GM12878 (cell line): ENCODE measurements at regions not wholly inside any gene's neighbourhood (a gene's known extent, or its start where the extent isn't known, plus 50 kb on each side); places are given as distances from the start of the nearest gene placed in this dataset.

Experiments used
- ATAC-seq: fragments of 200-7000 bp; cut with Tn5 transposase; 3 replicates; pipeline ENCODE4 v1.9.1; 2020; ENCODE audit warnings: mild to moderate bottlenecking, moderate library complexity
- BruUV-seq: library from RNA; stranded (reverse); fragments of 400-500 nt; replicated peaks from 2 replicates; lab custom pipeline; 2021; lab: Mats Ljungman, UMichigan
- CTCF ChIA-PET: fragments of 300-600 bp; sonication (Branson Sonifier 250); formaldehyde crosslinking; extraction: SDS; loops from one replicate; lab custom pipeline; 2021; ENCODE audit warnings: inconsistent platforms; lab: Yijun Ruan, JAX
- POLR2A ChIA-PET: fragments of 350-600 bp; formaldehyde crosslinking; extraction: SDS; loops from one replicate; lab custom pipeline; 2021; ENCODE audit warnings: inconsistent platforms; lab: Charles Lee
- RAD21 ChIA-PET: fragments of 300-600 bp; sonication (Branson Sonifier 250); formaldehyde crosslinking; loops from one replicate; lab custom pipeline; 2023; ENCODE audit warnings: antibody characterized with exemption; ENCODE audit not compliant: unreplicated experiment; lab: Charles Lee
- SMC1A ChIA-PET: fragments of 300-600 bp; sonication (Branson Sonifier 250); formaldehyde crosslinking; loops from one replicate; lab custom pipeline; 2023; ENCODE audit not compliant: unreplicated experiment, uncharacterized antibody; lab: Charles Lee
- DNase-seq: peaks from one replicate; pipeline ENCODE4 v3.0.0-alpha.2; 2011; ENCODE audit warnings: low read depth, low spot score
- FAIRE-seq: peaks from 3 replicates; lab custom pipeline; 2011; peaks lifted over from hg19 to GRCh38; lab: Jason Lieb, UNC
- H2AFZ ChIP-seq: 2 replicates; pipeline ENCODE4 v1.6.0; 2011; ENCODE audit warnings: low read depth, low read length, control low read depth; ENCODE audit not compliant: control insufficient read depth
- H3K27ac ChIP-seq: 2 replicates; pipeline ENCODE4 v1.5.1; 2011; ENCODE audit warnings: control low read depth; ENCODE audit not compliant: control insufficient read depth, insufficient read depth
- H3K27me3 ChIP-seq, 2 experiments: replicated peaks in 1 of 2; 2 replicates each; pipeline versions ENCODE4 v1.6.0 to v1.6.1; 2011; ENCODE audit warnings: low read length in 1 of 2; ENCODE audit not compliant: control insufficient read depth in 2 of 2, insufficient read depth in 2 of 2
- H3K36me3 ChIP-seq, 2 experiments: 2 replicates each; pipeline ENCODE4 v1.5.1; 2011; ENCODE audit warnings: low read length in 1 of 2; ENCODE audit not compliant: control insufficient read depth in 2 of 2, insufficient read depth in 2 of 2
- H3K4me1 ChIP-seq: 2 replicates; pipeline ENCODE4 v1.6.1; 2011; ENCODE audit warnings: mild to moderate bottlenecking, low read length, moderate library complexity, mixed read lengths; ENCODE audit not compliant: control insufficient read depth, insufficient read depth
- H3K4me2 ChIP-seq: 2 replicates; pipeline ENCODE4 v1.6.0; 2011; ENCODE audit warnings: control low read depth; ENCODE audit not compliant: control insufficient read depth, insufficient read depth
- H3K4me3 ChIP-seq: fragments of 200-600 bp; sonication (generic); 2 replicates; pipeline ENCODE4 v1.5.1; 2016
- H3K79me2 ChIP-seq: 2 replicates; pipeline ENCODE4 v1.6.0; 2011; ENCODE audit warnings: low read length; ENCODE audit not compliant: control insufficient read depth, insufficient read depth
- H3K9ac ChIP-seq: 2 replicates; pipeline ENCODE4 v1.8.0; 2011; ENCODE audit warnings: low read length, control low read depth, mixed read lengths; ENCODE audit not compliant: control insufficient read depth, insufficient read depth
- H3K9me3 ChIP-seq: replicated peaks from 3 replicates; pipeline ENCODE4 v1.5.1; 2011; ENCODE audit warnings: mild to moderate bottlenecking, low read length; ENCODE audit not compliant: control insufficient read depth, insufficient read depth
- H4K20me1 ChIP-seq: 2 replicates; pipeline ENCODE4 v1.6.0; 2011; ENCODE audit not compliant: control insufficient read depth, insufficient read depth
- BCL11A ChIP-seq: IDR thresholded peaks from 2 replicates; pipeline ENCODE4 v1.6.1; 2011; ENCODE audit warnings: low read depth, low read length
- CEBPB ChIP-seq, 2 experiments: fragments of 150-350 bp in 1 of 2; IDR thresholded peaks; 2 replicates each; pipeline ENCODE4 v1.6.1; 2012 to 2014; ENCODE audit warnings: low read depth in 2 of 2, low read length in 2 of 2, borderline replicate concordance in 1 of 2, inconsistent platforms in 1 of 2
- CREB1 ChIP-seq: IDR thresholded peaks from 2 replicates; pipeline ENCODE4 v1.6.1; 2012; ENCODE audit warnings: low read depth, mild to moderate bottlenecking, inconsistent platforms
- EP300 ChIP-seq, 2 experiments: fragments of 150-350 bp in 1 of 2; IDR thresholded peaks; 2 replicates each; pipeline ENCODE4 v1.6.1; 2011 to 2012; ENCODE audit warnings: low read depth in 2 of 2, low read length in 2 of 2, borderline replicate concordance in 1 of 2, improper control_type of control experiment in 1 of 2, inconsistent platforms in 1 of 2; ENCODE audit not compliant: control insufficient read depth in 1 of 2
- HDAC6 ChIP-seq: fragments of 200-600 bp; sonication (generic); IDR thresholded peaks from one replicate; pipeline ENCODE4 v1.8.0; 2017; ENCODE audit warnings: antibody characterized with exemption; ENCODE audit not compliant: unreplicated experiment
- KDM1A ChIP-seq: fragments of 200-600 bp; sonication (generic); IDR thresholded peaks from 2 replicates; pipeline ENCODE4 v1.6.1; 2016; ENCODE audit warnings: borderline replicate concordance
- NFYB ChIP-seq: IDR thresholded peaks from 2 replicates; pipeline ENCODE4 v1.6.1; 2011; ENCODE audit warnings: low read depth, mild to moderate bottlenecking, low read length, improper control_type of control experiment, moderate library complexity; ENCODE audit not compliant: insufficient read depth
- PAX8 ChIP-seq: fragments of 450-650 bp; IDR thresholded peaks from 2 replicates; pipeline ENCODE4 v1.6.1; 2017; ENCODE audit warnings: mild to moderate bottlenecking, moderate library complexity
- TCF3 ChIP-seq: IDR thresholded peaks from 2 replicates; pipeline ENCODE4 v1.6.1; 2012; ENCODE audit warnings: low read depth, mild to moderate bottlenecking, low read length, borderline replicate concordance; ENCODE audit not compliant: insufficient read depth
- WGBS: methylation state at CpG from one replicate; pipeline ENCODE4 v1.1.6; 2016; ENCODE audit warnings: low lambda C conversion rate; ENCODE audit not compliant: insufficient replicate concordance, insufficient coverage; ENCODE audit errors: missing lambda C conversion rate; 5-methylcytosine and 5-hydroxymethylcytosine counted together
- in situ Hi-C: fragments of 300-500 bp; cut with MboI; formaldehyde crosslinking; loops from 9 replicates; pipeline ENCODE4 v1.14.3; 2018; ENCODE audit warnings: mixed read lengths
- intact Hi-C: fragments of 100-400 bp; cut with micrococcal nuclease; formaldehyde crosslinking; loops from one replicate; pipeline ENCODE4 v1.14.2; 2022; ENCODE audit not compliant: unreplicated experiment
- TF ChIP-seq, protein P1 (sequence below): fragments of 450-650 bp; IDR thresholded peaks from 2 replicates; pipeline ENCODE4 v1.6.1; 2016; ENCODE audit warnings: mild to moderate bottlenecking, moderate library complexity, borderline replicate concordance
- TF ChIP-seq, protein P2 (sequence below): fragments of 450-650 bp; IDR thresholded peaks from 2 replicates; pipeline ENCODE4 v1.6.1; 2017; ENCODE audit warnings: mild to moderate bottlenecking
- TF ChIP-seq, protein P3 (sequence below): IDR thresholded peaks from 2 replicates; pipeline ENCODE4 v1.6.1; 2011; ENCODE audit warnings: mild to moderate bottlenecking, low read depth, low read length, moderate library complexity; ENCODE audit not compliant: insufficient replicate concordance
- TF ChIP-seq, protein P4 (sequence below): fragments of 450-650 bp; IDR thresholded peaks from 2 replicates; pipeline ENCODE4 v1.6.1; 2017; ENCODE audit warnings: low read depth, mild to moderate bottlenecking, moderate library complexity

DNA sequence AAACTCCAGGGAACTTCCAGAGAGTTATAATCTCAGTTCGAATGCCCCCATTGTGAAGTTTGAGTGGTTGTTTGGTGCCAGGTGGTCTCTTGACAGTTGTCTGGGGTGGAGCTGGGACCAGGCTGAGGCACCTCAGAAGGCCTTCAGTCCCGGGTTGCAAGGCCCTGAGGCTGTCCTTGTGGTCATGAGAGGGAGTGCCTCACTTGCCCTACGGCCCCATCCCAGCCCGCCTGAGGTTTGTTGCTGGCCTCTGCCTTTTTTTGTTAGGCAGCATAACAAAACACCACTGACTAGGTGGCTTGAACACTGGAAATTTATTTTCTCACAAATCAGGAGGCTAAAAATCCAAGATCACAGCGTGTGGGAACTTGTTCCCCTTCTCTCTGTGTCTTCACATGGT is 73.0 kb upstream of the PAPPA start (continued):
- TF ChIP-seq, protein P1, sequence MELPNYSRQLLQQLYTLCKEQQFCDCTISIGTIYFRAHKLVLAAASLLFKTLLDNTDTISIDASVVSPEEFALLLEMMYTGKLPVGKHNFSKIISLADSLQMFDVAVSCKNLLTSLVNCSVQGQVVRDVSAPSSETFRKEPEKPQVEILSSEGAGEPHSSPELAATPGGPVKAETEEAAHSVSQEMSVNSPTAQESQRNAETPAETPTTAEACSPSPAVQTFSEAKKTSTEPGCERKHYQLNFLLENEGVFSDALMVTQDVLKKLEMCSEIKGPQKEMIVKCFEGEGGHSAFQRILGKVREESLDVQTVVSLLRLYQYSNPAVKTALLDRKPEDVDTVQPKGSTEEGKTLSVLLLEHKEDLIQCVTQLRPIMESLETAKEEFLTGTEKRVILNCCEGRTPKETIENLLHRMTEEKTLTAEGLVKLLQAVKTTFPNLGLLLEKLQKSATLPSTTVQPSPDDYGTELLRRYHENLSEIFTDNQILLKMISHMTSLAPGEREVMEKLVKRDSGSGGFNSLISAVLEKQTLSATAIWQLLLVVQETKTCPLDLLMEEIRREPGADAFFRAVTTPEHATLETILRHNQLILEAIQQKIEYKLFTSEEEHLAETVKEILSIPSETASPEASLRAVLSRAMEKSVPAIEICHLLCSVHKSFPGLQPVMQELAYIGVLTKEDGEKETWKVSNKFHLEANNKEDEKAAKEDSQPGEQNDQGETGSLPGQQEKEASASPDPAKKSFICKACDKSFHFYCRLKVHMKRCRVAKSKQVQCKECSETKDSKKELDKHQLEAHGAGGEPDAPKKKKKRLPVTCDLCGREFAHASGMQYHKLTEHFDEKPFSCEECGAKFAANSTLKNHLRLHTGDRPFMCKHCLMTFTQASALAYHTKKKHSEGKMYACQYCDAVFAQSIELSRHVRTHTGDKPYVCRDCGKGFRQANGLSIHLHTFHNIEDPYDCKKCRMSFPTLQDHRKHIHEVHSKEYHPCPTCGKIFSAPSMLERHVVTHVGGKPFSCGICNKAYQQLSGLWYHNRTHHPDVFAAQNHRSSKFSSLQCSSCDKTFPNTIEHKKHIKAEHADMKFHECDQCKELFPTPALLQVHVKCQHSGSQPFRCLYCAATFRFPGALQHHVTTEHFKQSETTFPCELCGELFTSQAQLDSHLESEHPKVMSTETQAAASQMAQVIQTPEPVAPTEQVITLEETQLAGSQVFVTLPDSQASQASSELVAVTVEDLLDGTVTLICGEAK, result no peak
- TF ChIP-seq PAX8, result no peak
- TF ChIP-seq EP300 (IDR thresholded peaks at IDR 0.05; ENCODE audit: borderline replicate concordance in 1 of 2, control insufficient read depth in 1 of 2, low read depth in 2 of 2, low read length in 2 of 2), result no peak
- no peak for TF ChIP-seq TCF3
- TF ChIP-seq, protein P2, sequence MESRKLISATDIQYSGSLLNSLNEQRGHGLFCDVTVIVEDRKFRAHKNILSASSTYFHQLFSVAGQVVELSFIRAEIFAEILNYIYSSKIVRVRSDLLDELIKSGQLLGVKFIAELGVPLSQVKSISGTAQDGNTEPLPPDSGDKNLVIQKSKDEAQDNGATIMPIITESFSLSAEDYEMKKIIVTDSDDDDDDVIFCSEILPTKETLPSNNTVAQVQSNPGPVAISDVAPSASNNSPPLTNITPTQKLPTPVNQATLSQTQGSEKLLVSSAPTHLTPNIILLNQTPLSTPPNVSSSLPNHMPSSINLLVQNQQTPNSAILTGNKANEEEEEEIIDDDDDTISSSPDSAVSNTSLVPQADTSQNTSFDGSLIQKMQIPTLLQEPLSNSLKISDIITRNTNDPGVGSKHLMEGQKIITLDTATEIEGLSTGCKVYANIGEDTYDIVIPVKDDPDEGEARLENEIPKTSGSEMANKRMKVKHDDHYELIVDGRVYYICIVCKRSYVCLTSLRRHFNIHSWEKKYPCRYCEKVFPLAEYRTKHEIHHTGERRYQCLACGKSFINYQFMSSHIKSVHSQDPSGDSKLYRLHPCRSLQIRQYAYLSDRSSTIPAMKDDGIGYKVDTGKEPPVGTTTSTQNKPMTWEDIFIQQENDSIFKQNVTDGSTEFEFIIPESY, result no peak

DNA sequence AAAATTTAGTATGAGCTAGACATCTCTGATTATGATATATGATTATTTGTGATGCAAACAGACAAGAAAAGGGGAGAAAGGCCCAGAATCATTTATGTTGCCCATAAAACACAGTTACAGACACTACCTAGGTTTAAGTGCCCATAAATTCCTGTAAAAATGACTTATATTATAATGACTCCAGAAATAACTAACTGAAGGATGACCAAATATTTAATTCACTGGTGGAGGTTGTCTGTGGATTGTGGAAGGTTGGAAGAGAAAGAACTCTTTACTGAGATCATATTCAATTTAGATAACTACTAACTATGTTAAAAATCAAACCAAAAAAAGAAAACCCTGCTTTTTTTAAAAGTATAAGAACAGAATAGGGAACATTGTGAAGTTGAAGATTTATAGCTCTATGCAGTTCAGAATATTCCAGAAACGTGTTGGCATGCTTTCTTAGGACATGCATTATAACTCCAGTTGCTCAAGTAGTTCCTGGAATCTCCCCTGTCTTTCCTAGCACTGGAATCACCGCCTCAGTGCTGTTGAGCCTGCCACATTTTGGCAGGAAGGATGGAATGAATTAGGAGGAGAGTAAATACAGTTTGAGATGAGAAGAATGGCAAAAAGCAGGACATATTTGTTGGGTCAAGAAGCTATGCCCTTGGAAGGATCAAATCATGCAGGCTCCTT is 72.0 kb upstream of the PAPPA start:
- Histone ChIP-seq H3K4me1 (no peaks in the 10 kb centered on the region), H2AFZ (no peak overlapping the region), H4K20me1 (no peaks in the 10 kb centered on the region), H3K4me3 (no peak overlapping the region), H3K9me3 (no peaks in the 10 kb centered on the region), H3K36me3 (no peaks in the 10 kb centered on the region), H3K27me3 (no peaks in the 10 kb centered on the region), H3K9ac (no peak overlapping the region), H3K4me2 (no peak overlapping the region), H3K79me2 (no peaks in the 10 kb centered on the region), H3K27ac (no peak overlapping the region)
- ChIA-PET CTCF (no interaction called here), SMC1A (no interaction called here), POLR2A (no interaction called here), RAD21 (no interaction called here)
- DNase-seq, result no peak
- no peak for ATAC-seq
- intact Hi-C loops, result no loop called here
- in situ Hi-C loops, result no loop called here
- 0% methylated on average over 2 of the region's 2 CpGs for WGBS
- FAIRE-seq, result no peak
- no TSS peak for BruUV-seq
- TF ChIP-seq CREB1 (no peak), BCL11A (no peak), CEBPB (IDR thresholded peaks at IDR 0.05; ENCODE audit: borderline replicate concordance in 1 of 2, low read depth in 2 of 2, low read length in 2 of 2) (no peak), HDAC6 (no peak), NFYB (no peak), KDM1A (no peak)
- TF ChIP-seq, protein P3, sequence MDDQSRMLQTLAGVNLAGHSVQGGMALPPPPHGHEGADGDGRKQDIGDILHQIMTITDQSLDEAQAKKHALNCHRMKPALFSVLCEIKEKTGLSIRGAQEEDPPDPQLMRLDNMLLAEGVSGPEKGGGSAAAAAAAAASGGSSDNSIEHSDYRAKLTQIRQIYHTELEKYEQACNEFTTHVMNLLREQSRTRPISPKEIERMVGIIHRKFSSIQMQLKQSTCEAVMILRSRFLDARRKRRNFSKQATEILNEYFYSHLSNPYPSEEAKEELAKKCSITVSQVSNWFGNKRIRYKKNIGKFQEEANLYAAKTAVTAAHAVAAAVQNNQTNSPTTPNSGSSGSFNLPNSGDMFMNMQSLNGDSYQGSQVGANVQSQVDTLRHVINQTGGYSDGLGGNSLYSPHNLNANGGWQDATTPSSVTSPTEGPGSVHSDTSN, result no peak
- TF ChIP-seq, protein P4, sequence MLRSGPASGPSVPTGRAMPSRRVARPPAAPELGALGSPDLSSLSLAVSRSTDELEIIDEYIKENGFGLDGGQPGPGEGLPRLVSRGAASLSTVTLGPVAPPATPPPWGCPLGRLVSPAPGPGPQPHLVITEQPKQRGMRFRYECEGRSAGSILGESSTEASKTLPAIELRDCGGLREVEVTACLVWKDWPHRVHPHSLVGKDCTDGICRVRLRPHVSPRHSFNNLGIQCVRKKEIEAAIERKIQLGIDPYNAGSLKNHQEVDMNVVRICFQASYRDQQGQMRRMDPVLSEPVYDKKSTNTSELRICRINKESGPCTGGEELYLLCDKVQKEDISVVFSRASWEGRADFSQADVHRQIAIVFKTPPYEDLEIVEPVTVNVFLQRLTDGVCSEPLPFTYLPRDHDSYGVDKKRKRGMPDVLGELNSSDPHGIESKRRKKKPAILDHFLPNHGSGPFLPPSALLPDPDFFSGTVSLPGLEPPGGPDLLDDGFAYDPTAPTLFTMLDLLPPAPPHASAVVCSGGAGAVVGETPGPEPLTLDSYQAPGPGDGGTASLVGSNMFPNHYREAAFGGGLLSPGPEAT, result no peak
